H9 (cell line): ENCODE measurements at regions not wholly inside any gene's neighbourhood (a gene's known extent, or its start where the extent isn't known, plus 50 kb on each side); places are given as distances from the start of the nearest gene placed in this dataset.

Experiments used
- DNase-seq: peaks from one replicate; pipeline ENCODE4 v3.0.0-alpha.2; 2017
- H2AFZ ChIP-seq: one replicate; pipeline ENCODE4 v1.6.1; 2013; ENCODE audit warnings: mild to moderate bottlenecking, low read length, control low read depth, moderate library complexity
- H2AK5ac ChIP-seq: 2 replicates; pipeline ENCODE4 v1.6.1; 2013; ENCODE audit warnings: low read length, control low read depth, mixed read lengths; ENCODE audit not compliant: insufficient read length
- H2BK120ac ChIP-seq: one replicate; pipeline ENCODE4 v1.6.1; 2013; ENCODE audit warnings: low read depth, mild to moderate bottlenecking, low read length, control low read depth, inconsistent platforms; ENCODE audit not compliant: poor library complexity, severe bottlenecking
- H2BK12ac ChIP-seq: 2 replicates; pipeline ENCODE4 v1.6.1; 2013; ENCODE audit warnings: low read length, control low read depth, mixed read lengths, low read depth; ENCODE audit not compliant: insufficient read length
- H2BK15ac ChIP-seq: 2 replicates; pipeline ENCODE4 v1.6.1; 2013; ENCODE audit warnings: low read depth, low read length, control low read depth
- H2BK20ac ChIP-seq: one replicate; pipeline ENCODE4 v1.6.1; 2013; ENCODE audit warnings: low read depth, mild to moderate bottlenecking, low read length, control low read depth, inconsistent platforms; ENCODE audit not compliant: poor library complexity, severe bottlenecking
- H2BK5ac ChIP-seq: 2 replicates; pipeline ENCODE4 v1.6.1; 2013; ENCODE audit warnings: low read length, control low read depth, mixed read lengths; ENCODE audit not compliant: insufficient read length
- H3K14ac ChIP-seq: 2 replicates; pipeline ENCODE4 v1.6.1; 2013; ENCODE audit warnings: low read length, control low read depth; ENCODE audit not compliant: insufficient read depth
- H3K18ac ChIP-seq: 2 replicates; pipeline ENCODE4 v1.6.1; 2013; ENCODE audit warnings: low read depth, mild to moderate bottlenecking, mixed read lengths, low read length, control low read depth; ENCODE audit not compliant: insufficient read length
- H3K23ac ChIP-seq: 2 replicates; pipeline ENCODE4 v1.6.1; 2013; ENCODE audit warnings: low read length, control low read depth, mixed read lengths, low read depth; ENCODE audit not compliant: insufficient read length
- H3K23me2 ChIP-seq: 2 replicates; pipeline ENCODE4 v1.6.1; 2013; ENCODE audit warnings: low read depth, mild to moderate bottlenecking, mixed read lengths, low read length, control low read depth; ENCODE audit not compliant: insufficient read length, poor library complexity, severe bottlenecking
- H3K27ac ChIP-seq: 2 replicates; pipeline ENCODE4 v1.5.1; 2013; ENCODE audit warnings: low read length, control low read depth, mixed read lengths, low read depth; ENCODE audit not compliant: insufficient read length
- H3K27me3 ChIP-seq: 2 replicates; pipeline ENCODE4 v1.6.1; 2013; ENCODE audit warnings: low read length, control low read depth, inconsistent platforms; ENCODE audit not compliant: insufficient read depth
- H3K4ac ChIP-seq: 2 replicates; pipeline ENCODE4 v1.6.1; 2013; ENCODE audit warnings: low read depth, mild to moderate bottlenecking, control low read depth, inconsistent platforms, low read length, moderate library complexity
- H3K4me1 ChIP-seq: 2 replicates; pipeline ENCODE4 v1.6.1; 2013; ENCODE audit warnings: low read length, control low read depth, inconsistent platforms; ENCODE audit not compliant: insufficient read depth
- H3K4me2 ChIP-seq: 2 replicates; pipeline ENCODE4 v1.6.1; 2013; ENCODE audit warnings: low read length, control low read depth, mixed read lengths; ENCODE audit not compliant: insufficient read length, insufficient read depth
- H3K56ac ChIP-seq: 2 replicates; pipeline ENCODE4 v1.6.1; 2013; ENCODE audit warnings: low read depth, mild to moderate bottlenecking, mixed read lengths, low read length, control low read depth; ENCODE audit not compliant: insufficient read length
- H3K79me1 ChIP-seq: 2 replicates; pipeline ENCODE4 v1.6.1; 2013; ENCODE audit warnings: low read depth, mild to moderate bottlenecking, moderate library complexity, low read length, control low read depth, inconsistent platforms; ENCODE audit not compliant: insufficient read depth, poor library complexity, severe bottlenecking
- H3K79me2 ChIP-seq: 2 replicates; pipeline ENCODE4 v1.6.1; 2013; ENCODE audit warnings: low read length, control low read depth, inconsistent platforms; ENCODE audit not compliant: insufficient read depth
- H3K9ac ChIP-seq: 2 replicates; pipeline ENCODE4 v1.6.1; 2013; ENCODE audit warnings: low read length, control low read depth, mixed read lengths; ENCODE audit not compliant: insufficient read length; ENCODE audit errors: extremely low read depth
- H3K9me3 ChIP-seq: one replicate; pipeline ENCODE4 v1.6.1; 2013; ENCODE audit warnings: low read depth, low read length, inconsistent platforms; ENCODE audit not compliant: control insufficient read depth
- H3T11ph ChIP-seq: one replicate; pipeline ENCODE4 v1.6.1; 2013; ENCODE audit warnings: mild to moderate bottlenecking, low read length, control low read depth, inconsistent platforms
- H4K20me1 ChIP-seq: one replicate; pipeline ENCODE4 v1.6.1; 2013; ENCODE audit not compliant: control insufficient read depth, insufficient read length, insufficient read depth
- H4K5ac ChIP-seq: 2 replicates; pipeline ENCODE4 v1.6.1; 2013; ENCODE audit warnings: low read depth, mild to moderate bottlenecking, mixed read lengths, low read length, control low read depth; ENCODE audit not compliant: insufficient read length
- H4K8ac ChIP-seq: replicated peaks from 2 replicates; pipeline ENCODE4 v1.6.1; 2013; ENCODE audit warnings: low read length, control low read depth, mixed read lengths, low read depth; ENCODE audit not compliant: insufficient read length
- H4K91ac ChIP-seq: 2 replicates; pipeline ENCODE4 v1.6.1; 2013; ENCODE audit warnings: low read depth, mild to moderate bottlenecking, moderate library complexity, mixed read lengths, low read length, control low read depth; ENCODE audit not compliant: insufficient read length
- H3K27ac Mint-ChIP-seq, 3 experiments: 2 replicates in 2 of 3; 3 replicates in 1 of 3; pipeline ENCODE4 v1.8.0; 2020 to 2021; ENCODE audit warnings: mixed read lengths in 3 of 3, mild to moderate bottlenecking in 1 of 3, moderate library complexity in 1 of 3
- H3K27me3 Mint-ChIP-seq: 2 replicates; pipeline ENCODE4 v1.8.0; 2021; ENCODE audit warnings: low read depth, mild to moderate bottlenecking, moderate library complexity, mixed read lengths
- H3K36me3 Mint-ChIP-seq, 3 experiments: 2 replicates in 2 of 3; 3 replicates in 1 of 3; pipeline ENCODE4 v1.8.0; 2020 to 2021; ENCODE audit warnings: low read depth in 3 of 3, mixed read lengths in 3 of 3; ENCODE audit not compliant: insufficient read depth in 1 of 3
- H3K4me1 Mint-ChIP-seq, 2 experiments: 2 replicates each; pipeline ENCODE4 v1.8.0; 2020; ENCODE audit warnings: mixed read lengths in 2 of 2
- H3K4me3 Mint-ChIP-seq, 2 experiments: 2 replicates in 1 of 2; 3 replicates in 1 of 2; pipeline ENCODE4 v1.8.0; 2020 to 2021; ENCODE audit warnings: mild to moderate bottlenecking in 2 of 2, mixed read lengths in 2 of 2, moderate library complexity in 1 of 2
- H3K9me3 Mint-ChIP-seq, 2 experiments: 2 replicates in 1 of 2; 3 replicates in 1 of 2; pipeline ENCODE4 v1.8.0; 2020; ENCODE audit warnings: mild to moderate bottlenecking in 2 of 2, mixed read lengths in 2 of 2, moderate library complexity in 1 of 2
- WGBS: extraction: QIAGEN DNeasy Blood & Tissue Kit; methylation state at CpG from one replicate; pipeline ENCODE4 v1.1.7; 2013; ENCODE audit warnings: missing lambda C conversion rate, low lambda C conversion rate, mixed read lengths; ENCODE audit not compliant: insufficient read length; ENCODE audit errors: extremely low coverage; 5-methylcytosine and 5-hydroxymethylcytosine counted together
- TF ChIP-seq, protein P1 (sequence below): fragments of 200-600 bp; sonication (generic); conservative IDR thresholded peaks from 3 replicates; pipeline ENCODE4 v1.8.0; 2021; ENCODE audit warnings: antibody characterized with exemption, mild to moderate bottlenecking

DNA sequence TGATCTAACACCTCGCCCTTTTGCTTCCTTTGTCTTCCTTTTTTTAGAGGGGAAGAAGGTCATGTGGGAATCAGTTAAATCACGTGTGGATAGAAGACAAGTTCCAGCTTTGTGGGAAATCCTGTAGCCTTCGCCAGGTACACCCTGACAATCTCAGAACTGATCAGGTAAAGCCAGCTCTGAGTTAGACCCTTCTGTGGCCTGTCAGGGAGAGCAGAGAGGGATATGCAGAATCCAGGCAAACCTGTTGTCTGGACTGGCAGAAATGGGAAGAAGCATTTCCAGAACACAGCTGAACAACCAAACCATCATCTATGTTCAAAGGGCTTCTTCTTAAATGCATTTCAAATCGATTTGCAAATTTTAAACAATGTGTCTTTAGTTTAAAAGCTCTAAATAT lies 247.4 kb upstream of the FN1 start:
- no peak overlapping the region for H4K8ac ChIP-seq
- H3K56ac ChIP-seq: no peak overlapping the region
- H2BK15ac ChIP-seq: no peak overlapping the region
- no CpG with 5 or more reads among the region's 4 CpGs for WGBS
- no peak overlapping the region for H4K5ac ChIP-seq
- peaks cover 0 to 3% of the 10 kb centered on the region in 2 experiments; a peak in 3 of 5 replicates for H3K9me3 Mint-ChIP-seq
- no peak overlapping the region for H4K91ac ChIP-seq
- no peak overlapping the region for H3K4ac ChIP-seq
- H3K4me3 Mint-ChIP-seq: no peak overlapping the region
- H3K18ac ChIP-seq: no peak overlapping the region
- H3K27me3 Mint-ChIP-seq: no peaks in the 10 kb centered on the region
- peaks cover 0 to 5% of the 10 kb centered on the region in 2 experiments; a peak in 1 of 4 replicates for H3K4me1 Mint-ChIP-seq
- TF ChIP-seq, protein P1, sequence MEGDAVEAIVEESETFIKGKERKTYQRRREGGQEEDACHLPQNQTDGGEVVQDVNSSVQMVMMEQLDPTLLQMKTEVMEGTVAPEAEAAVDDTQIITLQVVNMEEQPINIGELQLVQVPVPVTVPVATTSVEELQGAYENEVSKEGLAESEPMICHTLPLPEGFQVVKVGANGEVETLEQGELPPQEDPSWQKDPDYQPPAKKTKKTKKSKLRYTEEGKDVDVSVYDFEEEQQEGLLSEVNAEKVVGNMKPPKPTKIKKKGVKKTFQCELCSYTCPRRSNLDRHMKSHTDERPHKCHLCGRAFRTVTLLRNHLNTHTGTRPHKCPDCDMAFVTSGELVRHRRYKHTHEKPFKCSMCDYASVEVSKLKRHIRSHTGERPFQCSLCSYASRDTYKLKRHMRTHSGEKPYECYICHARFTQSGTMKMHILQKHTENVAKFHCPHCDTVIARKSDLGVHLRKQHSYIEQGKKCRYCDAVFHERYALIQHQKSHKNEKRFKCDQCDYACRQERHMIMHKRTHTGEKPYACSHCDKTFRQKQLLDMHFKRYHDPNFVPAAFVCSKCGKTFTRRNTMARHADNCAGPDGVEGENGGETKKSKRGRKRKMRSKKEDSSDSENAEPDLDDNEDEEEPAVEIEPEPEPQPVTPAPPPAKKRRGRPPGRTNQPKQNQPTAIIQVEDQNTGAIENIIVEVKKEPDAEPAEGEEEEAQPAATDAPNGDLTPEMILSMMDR: no peak
- H2BK120ac ChIP-seq: no peak overlapping the region
- H3K9me3 ChIP-seq: no peaks in the 10 kb centered on the region
- H4K20me1 ChIP-seq: no peaks in the 10 kb centered on the region
- no peak overlapping the region for H2BK20ac ChIP-seq
- H3T11ph ChIP-seq: no peak overlapping the region
- no peak overlapping the region for H3K23ac ChIP-seq
- no peak overlapping the region for H3K9ac ChIP-seq
- DNase-seq: no peak
- no peak overlapping the region for H3K27ac Mint-ChIP-seq
- no peak overlapping the region for H3K4me2 ChIP-seq
- H3K36me3 Mint-ChIP-seq: peaks cover 0 to 3% (median 0%) of the 10 kb centered on the region in 3 experiments; a peak in 3 of 7 replicates
- H3K79me2 ChIP-seq: no peaks in the 10 kb centered on the region
- H3K27ac ChIP-seq: no peak overlapping the region
- no peaks in the 10 kb centered on the region for H3K79me1 ChIP-seq
- H2AFZ ChIP-seq: no peak overlapping the region
- no peaks in the 10 kb centered on the region for H3K27me3 ChIP-seq
- H2BK5ac ChIP-seq: no peak overlapping the region
- H2AK5ac ChIP-seq: no peak overlapping the region
- H3K23me2 ChIP-seq: no peaks in the 10 kb centered on the region
- H3K14ac ChIP-seq: no peak overlapping the region
- H3K4me1 ChIP-seq: no peaks in the 10 kb centered on the region
- H2BK12ac ChIP-seq: no peak overlapping the region
